Tibial artery (tissue), 4 donors: ENCODE measurements at regions not wholly inside any gene's neighbourhood (a gene's known extent, or its start where the extent isn't known, plus 50 kb on each side); places are given as distances from the start of the nearest gene placed in this dataset.

Experiments
- DNase-seq, 2 donors: peaks; one replicate each; pipeline ENCODE4 v3.0.0-alpha.2; 2019
- H3K27ac ChIP-seq, 2 donors: fragments of 200-600 bp; sonication (generic) in 1 of 2; 1 replicate in 1 of 2; 2 replicates in 1 of 2; pipeline ENCODE4 v1.5.1; 2018 to 2019; ENCODE audit warnings: mild to moderate bottlenecking in 1 of 2
- H3K27me3 ChIP-seq, 2 donors: fragments of 200-600 bp; sonication (generic) in 1 of 2; one replicate each; pipeline versions ENCODE4 v1.5.1 to v1.6.0; 2016 to 2019
- H3K36me3 ChIP-seq, 3 donors: fragments of 200-600 bp; sonication (generic) in 2 of 3; one replicate each; pipeline ENCODE4 v1.5.1; 2016 to 2019; ENCODE audit warnings: mild to moderate bottlenecking in 2 of 3
- H3K4me1 ChIP-seq, 4 donors: fragments of 200-600 bp; sonication (generic) in 2 of 4; 1 replicate in 3 of 4; 2 replicates in 1 of 4; pipeline ENCODE4 v1.5.1; 2016 to 2019
- H3K4me3 ChIP-seq, 2 donors: fragments of 200-600 bp; sonication (generic) in 1 of 2; 1 replicate in 1 of 2; 2 replicates in 1 of 2; pipeline ENCODE4 v1.5.1; 2018 to 2019; ENCODE audit warnings: mild to moderate bottlenecking in 2 of 2
- H3K9me3 ChIP-seq, 3 donors: fragments of 200-600 bp; sonication (generic) in 1 of 3; one replicate each; pipeline ENCODE4 v1.5.1; 2016 to 2019
- CTCF ChIP-seq, 2 experiments: fragments of 200-600 bp in 1 of 2; fragments of 450-650 bp in 1 of 2; IDR thresholded peaks; one replicate each; pipeline ENCODE4 v1.5.1; 2017 to 2019; ENCODE audit warnings: antibody characterized with exemption in 2 of 2, mild to moderate bottlenecking in 1 of 2, moderate library complexity in 1 of 2
- intact Hi-C: fragments of 100-400 bp; cut with DNase I; formaldehyde crosslinking; loops from one replicate; pipeline ENCODE4 v1.15.0; 2023; ENCODE audit warnings: low total_unique reads

GRCh38 chr1:201612645-201613044, 73.7 kb downstream of the NAV1 start:
- intact Hi-C loops: loop anchor here (5.0 kb wide), 1 partner anchor 50 kb away; no protein-coding TSS in a partner anchor
- no peak overlapping the region for H3K27ac ChIP-seq

GRCh38 chr1:201614262-201615015, 75.5 kb downstream of the NAV1 start:
- Histone ChIP-seq H3K27ac (no peak overlapping the region), H3K9me3 (no peaks in the 10 kb centered on the region), H3K27me3 (no peaks in the 10 kb centered on the region), H3K36me3 (no peaks in the 10 kb centered on the region), H3K4me3 (no peak overlapping the region), H3K4me1 (peaks cover 0 to 11% (median 4%) of the 10 kb centered on the region in 4 donors)
- no peak for DNase-seq
- intact Hi-C loops: loop anchor here (5.0 kb wide), 1 partner anchor 48 kb away; no protein-coding TSS in a partner anchor
- no peak for TF ChIP-seq CTCF (IDR thresholded peaks at IDR 0.05)

More at GRCh38 chr1:201612645-201613044, 73.7 kb downstream of the NAV1 start:
- no peaks in the 10 kb centered on the region for H3K9me3 ChIP-seq
- no peak for DNase-seq
- no peak overlapping the region for H3K4me3 ChIP-seq
- peaks cover 0 to 24% (median 7%) of the 10 kb centered on the region in 4 donors for H3K4me1 ChIP-seq
- H3K27me3 ChIP-seq: no peaks in the 10 kb centered on the region
- TF ChIP-seq CTCF (IDR thresholded peaks at IDR 0.05): no peak
- no peaks in the 10 kb centered on the region for H3K36me3 ChIP-seq

- Histone ChIP-seq H3K27ac (no peak overlapping the region), H3K4me1 (peaks cover 0 to 9% (median 3%) of the 10 kb centered on the region in 4 donors), H3K27me3 (no peaks in the 10 kb centered on the region), H3K9me3 (no peaks in the 10 kb centered on the region), H3K4me3 (no peak overlapping the region), H3K36me3 (no peaks in the 10 kb centered on the region)
- no peak for TF ChIP-seq CTCF (IDR thresholded peaks at IDR 0.05)
- DNase-seq: no peak
- intact Hi-C loops: no loop called here
Measured at GRCh38 chr1:201617157-201617556, 78.2 kb downstream of the NAV1 start.

- H3K27me3 ChIP-seq: no peaks in the 10 kb centered on the region
- no peak for DNase-seq
- no peak for TF ChIP-seq CTCF (IDR thresholded peaks at IDR 0.05)
- intact Hi-C loops: no loop called here
- H3K9me3 ChIP-seq: no peaks in the 10 kb centered on the region
- H3K36me3 ChIP-seq: peaks cover 0 to 9% (median 9%) of the 10 kb centered on the region in 3 donors
- no peak overlapping the region for H3K27ac ChIP-seq
- no peak overlapping the region for H3K4me3 ChIP-seq
- H3K4me1 ChIP-seq: peaks cover 0 to 9% (median 3%) of the 10 kb centered on the region in 4 donors
Measured at GRCh38 chr1:201618389-201618788, 79.5 kb downstream of the NAV1 start.

- no peak for TF ChIP-seq CTCF (IDR thresholded peaks at IDR 0.05)
- DNase-seq: no peak
- peaks cover 0 to 5% (median 2%) of the 10 kb centered on the region in 4 donors for H3K4me1 ChIP-seq
- H3K36me3 ChIP-seq: peaks cover 0 to 13% (median 12%) of the 10 kb centered on the region in 3 donors
- no peaks in the 10 kb centered on the region for H3K9me3 ChIP-seq
- no peak overlapping the region for H3K4me3 ChIP-seq
- no peak overlapping the region for H3K27ac ChIP-seq
- intact Hi-C loops: no loop called here
- H3K27me3 ChIP-seq: no peaks in the 10 kb centered on the region
Measured at GRCh38 chr1:201618905-201619304, 80.0 kb downstream of the NAV1 start.
